Mesodermal cell (in vitro differentiated cells): ENCODE measurements at regions not wholly inside any gene's neighbourhood (a gene's known extent, or its start where the extent isn't known, plus 50 kb on each side); places are given as distances from the start of the nearest gene placed in this dataset.

Experiments
- H3K27ac ChIP-seq: 2 replicates; pipeline ENCODE4 v1.7.0; 2013; ENCODE audit warnings: mild to moderate bottlenecking, low read depth, low read length, moderate library complexity; ENCODE audit not compliant: severe bottlenecking
- H3K36me3 ChIP-seq: 2 replicates; pipeline ENCODE4 v1.7.1; 2013; ENCODE audit warnings: mild to moderate bottlenecking, low read length, moderate library complexity; ENCODE audit not compliant: control insufficient read depth, insufficient read depth
- H3K4me1 ChIP-seq: one replicate; pipeline ENCODE4 v1.7.1; 2013; ENCODE audit warnings: mild to moderate bottlenecking, low read length; ENCODE audit not compliant: insufficient read depth, control insufficient read depth, poor library complexity, severe bottlenecking
- H3K4me3 ChIP-seq: 2 replicates; pipeline ENCODE4 v1.7.0; 2013; ENCODE audit warnings: low read length, control low read depth, mild to moderate bottlenecking; ENCODE audit not compliant: insufficient read depth, poor library complexity, severe bottlenecking; ENCODE audit errors: extremely low read depth
- H3K9me3 ChIP-seq: 2 replicates; pipeline ENCODE4 v1.7.1; 2013; ENCODE audit warnings: mild to moderate bottlenecking, low read length, moderate library complexity; ENCODE audit not compliant: control insufficient read depth
- WGBS, 2 experiments: methylation state at CpG; one replicate each; pipeline ENCODE4 v1.1.5; 2013; ENCODE audit warnings: missing lambda C conversion rate in 2 of 2; ENCODE audit not compliant: insufficient coverage in 2 of 2; 5-methylcytosine and 5-hydroxymethylcytosine counted together

- WGBS, 2 experiments: 71% methylated on average over 1 of the region's 3 CpGs; no CpG with 5 or more reads in 1 of the 2 experiments
- no peaks in the 10 kb centered on the region for H3K4me1 ChIP-seq
- no peaks in the 10 kb centered on the region for H3K36me3 ChIP-seq
- no peak overlapping the region for H3K27ac ChIP-seq
- no peak overlapping the region for H3K4me3 ChIP-seq
- no peaks in the 10 kb centered on the region for H3K9me3 ChIP-seq
Measured at GRCh38 chr12:90514325-90514724, 440.7 kb downstream of the CCER1 start.

DNA sequence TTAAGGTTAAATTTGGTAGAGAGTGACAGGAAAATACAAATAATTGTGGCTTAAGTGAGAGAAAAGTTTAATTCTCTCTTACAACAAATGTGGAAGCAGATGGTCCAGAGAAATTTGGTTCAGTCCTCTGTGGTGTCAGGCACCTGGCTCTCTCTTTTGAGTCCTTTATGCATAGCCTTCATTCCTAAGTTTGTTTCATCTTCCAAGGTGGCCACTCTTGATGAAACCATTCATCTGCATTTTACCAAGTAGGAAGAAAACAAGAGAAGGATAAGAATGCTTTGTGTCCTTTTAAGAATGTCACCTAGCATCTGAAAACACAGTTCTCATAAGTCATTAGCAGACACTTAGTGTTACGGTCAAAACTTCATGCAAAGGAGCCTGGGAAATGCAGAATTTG lies 442.5 kb downstream of the CCER1 start:
- Histone ChIP-seq H3K4me3 (no peak overlapping the region), H3K27ac (no peak overlapping the region), H3K36me3 (no peaks in the 10 kb centered on the region), H3K9me3 (no peaks in the 10 kb centered on the region), H3K4me1 (no peaks in the 10 kb centered on the region)
- WGBS, 2 experiments: 89 to 100% methylated on average over 1 of the region's 1 CpG

- Histone ChIP-seq H3K36me3 (no peaks in the 10 kb centered on the region), H3K4me3 (no peak overlapping the region), H3K9me3 (no peaks in the 10 kb centered on the region), H3K27ac (no peak overlapping the region), H3K4me1 (no peaks in the 10 kb centered on the region)
Measured at GRCh38 chr12:90510948-90511347, 444.0 kb downstream of the CCER1 start.

DNA sequence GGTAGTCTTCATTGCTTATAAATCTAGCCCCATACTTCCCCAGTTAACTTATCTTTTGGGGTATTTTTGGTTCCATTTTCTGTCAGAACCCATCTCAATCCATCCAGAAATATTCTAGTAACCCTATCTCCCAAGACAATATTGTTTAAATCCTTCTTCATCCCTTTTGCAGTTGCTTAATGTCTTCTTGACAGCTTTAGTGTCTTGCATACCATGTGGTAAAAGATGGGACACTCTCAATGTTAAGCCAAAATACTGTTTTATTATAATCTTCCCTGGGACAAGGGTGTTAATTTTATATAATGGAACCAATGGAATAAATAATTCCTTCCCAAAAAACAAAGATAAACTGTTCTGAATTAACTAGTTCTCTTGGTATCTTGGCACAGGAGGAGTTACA lies 450.2 kb downstream of the CCER1 start:
- Histone ChIP-seq H3K36me3 (no peaks in the 10 kb centered on the region), H3K4me3 (no peak overlapping the region), H3K9me3 (no peaks in the 10 kb centered on the region), H3K27ac (no peak overlapping the region), H3K4me1 (no peaks in the 10 kb centered on the region)

DNA sequence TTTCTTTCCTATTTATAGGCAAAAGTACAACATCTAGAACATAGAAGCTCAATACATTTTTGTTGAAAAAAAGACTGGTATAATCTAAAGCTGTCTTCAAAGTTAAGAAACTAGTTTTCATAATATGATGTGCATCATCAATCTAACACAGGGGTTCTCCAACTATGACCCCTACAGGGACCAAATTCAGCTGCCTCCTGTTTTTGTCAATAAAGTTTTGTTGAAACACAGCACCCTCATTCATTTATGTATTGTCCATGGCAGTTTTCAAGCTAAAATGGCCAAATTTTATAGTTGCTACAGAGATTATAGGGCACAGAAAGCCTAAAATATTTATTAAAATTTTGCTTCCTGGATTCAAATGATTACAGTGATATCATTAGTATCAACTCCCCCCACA lies 452.9 kb downstream of the CCER1 start:
- Histone ChIP-seq H3K9me3 (no peaks in the 10 kb centered on the region), H3K4me3 (no peak overlapping the region), H3K36me3 (no peaks in the 10 kb centered on the region), H3K27ac (no peak overlapping the region), H3K4me1 (no peaks in the 10 kb centered on the region)

DNA sequence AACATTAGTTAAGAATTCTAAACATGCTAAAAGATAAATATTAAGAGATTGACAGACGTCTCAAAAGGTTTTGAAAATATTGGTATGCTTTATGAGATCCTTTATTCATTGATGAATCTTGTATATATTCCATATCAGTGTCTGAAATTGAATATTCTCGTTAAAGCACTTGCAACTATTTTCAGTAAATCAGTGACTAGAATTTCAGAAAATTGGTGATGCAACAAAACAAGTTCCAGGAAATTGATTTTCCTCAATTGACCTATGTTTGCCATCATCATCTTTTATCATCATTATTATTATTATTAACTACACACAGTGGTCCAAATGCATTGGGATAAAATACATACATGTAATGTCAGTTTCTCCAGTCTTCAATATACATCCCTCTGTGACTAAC lies 453.6 kb downstream of the CCER1 start:
- whole genome bisulfite sequencing, 2 experiments: no CpG with 5 or more reads among the region's 2 CpGs
- Histone ChIP-seq H3K36me3 (no peaks in the 10 kb centered on the region), H3K27ac (no peak overlapping the region), H3K4me3 (no peak overlapping the region), H3K9me3 (no peaks in the 10 kb centered on the region), H3K4me1 (no peaks in the 10 kb centered on the region)

GRCh38 chr12:90499795-90500194 lies 455.2 kb downstream of the CCER1 start:
- Histone ChIP-seq H3K4me3 (no peak overlapping the region), H3K27ac (no peak overlapping the region), H3K9me3 (no peaks in the 10 kb centered on the region), H3K36me3 (no peaks in the 10 kb centered on the region), H3K4me1 (no peaks in the 10 kb centered on the region)

DNA sequence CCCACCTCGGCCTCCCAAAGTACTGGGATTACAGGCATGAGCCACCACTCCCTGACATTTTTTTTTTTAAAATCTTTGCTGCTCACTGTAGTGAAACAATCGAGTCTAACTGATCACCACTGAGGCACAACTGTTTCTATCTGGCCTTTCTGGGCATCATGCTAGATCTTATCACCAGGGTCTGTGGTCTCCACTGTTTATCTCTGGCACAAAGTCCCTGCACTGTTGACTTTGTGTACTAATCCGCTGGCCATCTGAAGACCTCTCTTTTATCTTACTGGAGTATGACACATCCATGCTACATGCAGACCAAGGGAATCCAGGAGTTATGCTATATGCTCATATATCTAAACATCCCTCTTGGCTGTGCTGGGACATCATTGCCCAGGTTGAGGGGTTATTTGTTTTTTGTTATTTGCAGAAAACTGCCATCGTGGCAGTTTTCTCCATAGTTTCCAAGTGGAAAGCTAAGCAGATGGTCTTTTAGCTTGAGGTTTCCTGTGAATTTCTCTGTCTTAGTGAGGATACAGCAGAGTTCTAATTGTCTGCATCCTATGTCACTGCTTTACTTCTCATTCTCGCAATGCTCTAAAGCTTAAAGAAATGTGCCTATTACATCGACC lies 456.9 kb downstream of the CCER1 start:
- Histone ChIP-seq H3K9me3 (no peaks in the 10 kb centered on the region), H3K4me3 (no peak overlapping the region), H3K4me1 (no peaks in the 10 kb centered on the region), H3K36me3 (no peaks in the 10 kb centered on the region), H3K27ac (no peak overlapping the region)
- WGBS, 2 experiments: 93 to 94% methylated on average over 3 to 4 of the region's 6 CpGs

DNA sequence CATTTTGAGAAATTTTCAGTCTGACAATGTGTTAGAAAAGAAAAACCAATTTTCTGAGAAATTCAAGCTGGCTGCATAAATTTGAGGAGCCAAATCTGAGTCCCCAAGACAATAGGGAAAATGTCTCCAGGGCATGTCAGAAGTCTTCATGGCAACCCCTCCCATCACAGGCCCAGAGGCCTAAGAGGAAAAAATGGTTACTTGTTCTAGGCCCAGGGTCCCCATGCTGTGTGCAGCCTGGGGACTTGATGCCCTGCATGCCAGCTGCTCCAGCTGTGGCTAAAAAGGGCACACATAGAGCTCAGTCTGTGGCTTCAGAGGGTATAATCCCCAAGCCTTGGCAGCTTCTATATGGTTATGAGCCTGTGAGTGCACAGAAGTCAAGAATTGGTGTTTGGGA lies 464.6 kb downstream of the CCER1 start:
- Histone ChIP-seq H3K4me3 (no peak overlapping the region), H3K9me3 (peaks cover 10% of the 10 kb centered on the region), H3K36me3 (no peaks in the 10 kb centered on the region), H3K27ac (no peak overlapping the region), H3K4me1 (no peaks in the 10 kb centered on the region)

GRCh38 chr12:90489141-90489540 lies 465.8 kb downstream of the CCER1 start:
- Histone ChIP-seq H3K27ac (no peak overlapping the region), H3K9me3 (peaks cover 10% of the 10 kb centered on the region), H3K36me3 (no peaks in the 10 kb centered on the region), H3K4me1 (no peaks in the 10 kb centered on the region), H3K4me3 (no peak overlapping the region)
- 100% methylated on average over 1 of the region's 3 CpGs; no CpG with 5 or more reads in 1 of the 2 experiments for WGBS, 2 experiments

- Histone ChIP-seq H3K4me3 (no peak overlapping the region), H3K27ac (no peak overlapping the region), H3K36me3 (no peaks in the 10 kb centered on the region), H3K9me3 (peaks cover 4% of the 10 kb centered on the region), H3K4me1 (no peaks in the 10 kb centered on the region)
Measured at GRCh38 chr12:90485560-90485959, 469.4 kb downstream of the CCER1 start.

DNA sequence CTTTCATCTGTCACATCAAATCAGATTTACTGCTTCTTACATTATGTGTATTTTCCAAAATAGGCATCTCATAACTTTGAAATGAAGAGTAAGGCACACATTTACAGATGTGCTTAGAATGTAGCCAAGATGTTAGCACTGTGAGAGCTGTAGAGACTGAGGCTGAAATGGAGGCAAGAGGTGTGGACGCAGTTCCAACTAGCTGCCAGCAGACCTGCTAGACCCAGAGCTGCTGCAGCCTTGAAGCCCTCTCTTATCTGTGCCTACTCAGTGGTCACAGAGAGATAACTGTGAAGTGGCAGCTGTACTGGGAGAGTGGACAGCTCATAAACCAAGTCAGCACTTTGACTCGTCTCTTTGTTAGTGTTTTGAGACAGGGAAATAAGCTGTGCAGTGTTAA lies 470.9 kb downstream of the CCER1 start:
- WGBS, 2 experiments: 83 to 93% methylated on average over 2 of the region's 2 CpGs
- Histone ChIP-seq H3K4me1 (no peaks in the 10 kb centered on the region), H3K27ac (no peak overlapping the region), H3K4me3 (no peak overlapping the region), H3K36me3 (no peaks in the 10 kb centered on the region), H3K9me3 (no peaks in the 10 kb centered on the region)
